B cell (primary cell): ENCODE measurements at regions not wholly inside any gene's neighbourhood (a gene's known extent, or its start where the extent isn't known, plus 50 kb on each side); places are given as distances from the start of the nearest gene placed in this dataset.

Source experiments
- EZH2 ChIP-seq: IDR thresholded peaks from 2 replicates; pipeline ENCODE4 v1.6.1; 2012; ENCODE audit warnings: borderline replicate concordance, low read depth, mild to moderate bottlenecking, moderate library complexity, low read length; ENCODE audit not compliant: insufficient read depth, poor library complexity, severe bottlenecking
- TF ChIP-seq, protein P1 (sequence below): fragments of 200-600 bp; IDR thresholded peaks from one replicate; pipeline ENCODE4 v1.8.0; 2022; ENCODE audit warnings: antibody characterized with exemption, mild to moderate bottlenecking

DNA sequence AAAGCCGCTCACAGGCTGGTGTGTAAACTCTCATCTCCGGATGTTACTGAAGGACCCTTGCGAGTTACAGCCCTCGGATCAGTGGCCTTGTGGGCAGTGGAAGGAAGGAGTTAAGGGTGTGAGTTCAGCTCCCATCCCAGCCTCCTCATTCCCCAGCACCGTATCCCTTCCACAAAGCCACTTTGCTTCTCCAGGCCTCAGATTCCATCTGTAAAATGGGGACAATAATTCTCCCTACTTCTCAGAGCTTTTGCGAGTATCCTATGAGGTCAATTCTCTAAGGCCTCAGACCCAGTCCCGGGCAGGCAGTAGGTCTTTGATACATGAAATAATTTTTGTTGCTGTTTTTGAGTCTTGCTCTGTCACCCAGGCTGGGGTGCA, 141.3 kb downstream of the C9orf50 start:
- TF ChIP-seq EZH2 = no peak
- TF ChIP-seq, protein P1, sequence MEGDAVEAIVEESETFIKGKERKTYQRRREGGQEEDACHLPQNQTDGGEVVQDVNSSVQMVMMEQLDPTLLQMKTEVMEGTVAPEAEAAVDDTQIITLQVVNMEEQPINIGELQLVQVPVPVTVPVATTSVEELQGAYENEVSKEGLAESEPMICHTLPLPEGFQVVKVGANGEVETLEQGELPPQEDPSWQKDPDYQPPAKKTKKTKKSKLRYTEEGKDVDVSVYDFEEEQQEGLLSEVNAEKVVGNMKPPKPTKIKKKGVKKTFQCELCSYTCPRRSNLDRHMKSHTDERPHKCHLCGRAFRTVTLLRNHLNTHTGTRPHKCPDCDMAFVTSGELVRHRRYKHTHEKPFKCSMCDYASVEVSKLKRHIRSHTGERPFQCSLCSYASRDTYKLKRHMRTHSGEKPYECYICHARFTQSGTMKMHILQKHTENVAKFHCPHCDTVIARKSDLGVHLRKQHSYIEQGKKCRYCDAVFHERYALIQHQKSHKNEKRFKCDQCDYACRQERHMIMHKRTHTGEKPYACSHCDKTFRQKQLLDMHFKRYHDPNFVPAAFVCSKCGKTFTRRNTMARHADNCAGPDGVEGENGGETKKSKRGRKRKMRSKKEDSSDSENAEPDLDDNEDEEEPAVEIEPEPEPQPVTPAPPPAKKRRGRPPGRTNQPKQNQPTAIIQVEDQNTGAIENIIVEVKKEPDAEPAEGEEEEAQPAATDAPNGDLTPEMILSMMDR = no peak
